ENCODE measurements at regions not wholly inside any gene's neighbourhood (a gene's known extent, or its start where the extent isn't known, plus 50 kb on each side); places are given as distances from the start of the nearest gene placed in this dataset.

DNA sequence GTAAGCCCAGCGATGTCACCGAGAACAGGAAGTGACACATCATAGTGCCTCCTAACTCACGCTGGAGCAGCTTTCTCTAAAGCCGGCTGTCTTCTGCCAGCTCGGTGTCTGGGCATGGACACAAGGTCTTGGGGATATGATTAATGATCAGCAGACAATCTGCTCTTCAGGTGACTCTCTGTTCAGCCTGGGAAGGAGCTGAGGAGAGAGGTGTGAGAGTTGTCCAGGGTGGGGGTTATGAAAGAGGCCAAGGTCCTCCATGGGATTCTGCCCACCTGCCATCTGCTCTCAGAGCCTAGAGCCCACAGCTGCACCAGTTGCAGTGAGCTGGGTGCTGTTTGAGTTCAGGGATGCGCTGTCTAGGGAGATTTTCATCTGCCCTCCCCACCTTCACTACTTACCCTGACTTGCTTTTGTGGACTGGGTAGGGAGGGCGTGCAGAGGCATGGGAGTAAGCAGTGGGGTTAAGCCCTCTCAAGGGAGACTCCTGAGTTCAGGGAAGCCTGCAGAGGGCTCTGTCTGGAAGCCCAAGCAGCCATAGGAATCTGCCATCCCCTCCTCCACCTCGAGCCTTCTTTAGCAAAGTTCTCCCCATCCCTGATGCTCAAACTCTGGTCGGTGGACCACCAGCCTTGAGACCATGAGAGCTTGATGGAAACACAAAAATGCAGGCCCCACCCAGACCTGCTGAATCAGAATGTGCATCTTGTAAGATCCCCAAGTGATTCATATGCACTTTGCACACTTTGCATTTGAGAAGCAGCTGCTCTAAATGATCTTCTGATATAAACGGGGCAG lies 539.7 kb downstream of the RFC3 start:
- Histone ChIP-seq H3K4me3 (replicated peaks; ENCODE audit: low read depth, low read length) (no peak overlapping the region), H3K36me3 (ENCODE audit: control insufficient read depth, insufficient read depth, low read length) (no peaks in the 10 kb centered on the region), H3K27me3 (replicated peaks; ENCODE audit: control insufficient read depth, insufficient read depth, low read length) (no peaks in the 10 kb centered on the region)
- TF ChIP-seq, protein P1, sequence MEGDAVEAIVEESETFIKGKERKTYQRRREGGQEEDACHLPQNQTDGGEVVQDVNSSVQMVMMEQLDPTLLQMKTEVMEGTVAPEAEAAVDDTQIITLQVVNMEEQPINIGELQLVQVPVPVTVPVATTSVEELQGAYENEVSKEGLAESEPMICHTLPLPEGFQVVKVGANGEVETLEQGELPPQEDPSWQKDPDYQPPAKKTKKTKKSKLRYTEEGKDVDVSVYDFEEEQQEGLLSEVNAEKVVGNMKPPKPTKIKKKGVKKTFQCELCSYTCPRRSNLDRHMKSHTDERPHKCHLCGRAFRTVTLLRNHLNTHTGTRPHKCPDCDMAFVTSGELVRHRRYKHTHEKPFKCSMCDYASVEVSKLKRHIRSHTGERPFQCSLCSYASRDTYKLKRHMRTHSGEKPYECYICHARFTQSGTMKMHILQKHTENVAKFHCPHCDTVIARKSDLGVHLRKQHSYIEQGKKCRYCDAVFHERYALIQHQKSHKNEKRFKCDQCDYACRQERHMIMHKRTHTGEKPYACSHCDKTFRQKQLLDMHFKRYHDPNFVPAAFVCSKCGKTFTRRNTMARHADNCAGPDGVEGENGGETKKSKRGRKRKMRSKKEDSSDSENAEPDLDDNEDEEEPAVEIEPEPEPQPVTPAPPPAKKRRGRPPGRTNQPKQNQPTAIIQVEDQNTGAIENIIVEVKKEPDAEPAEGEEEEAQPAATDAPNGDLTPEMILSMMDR (IDR thresholded peaks at IDR 0.05; ENCODE audit: insufficient read depth, low read length, poor library complexity, severe bottlenecking) = no peak
- no peak for DNase-seq (ENCODE audit: extremely low read depth, insufficient read length)

- DNase-seq (ENCODE audit: extremely low read depth, insufficient read length) = no peak
- TF ChIP-seq, protein P1 (IDR thresholded peaks at IDR 0.05; ENCODE audit: insufficient read depth, low read length, poor library complexity, severe bottlenecking) = no peak
- Histone ChIP-seq H3K4me3 (replicated peaks; ENCODE audit: low read depth, low read length) (no peak overlapping the region), H3K27me3 (replicated peaks; ENCODE audit: control insufficient read depth, insufficient read depth, low read length) (no peaks in the 10 kb centered on the region), H3K36me3 (ENCODE audit: control insufficient read depth, insufficient read depth, low read length) (no peaks in the 10 kb centered on the region)
These were observed 541.0 kb downstream of the RFC3 start for GRCh38 chr13:34358811-34359513.

GRCh38 chr13:34360702-34361101 lies 542.8 kb downstream of the RFC3 start:
- TF ChIP-seq, protein P1 (IDR thresholded peaks at IDR 0.05; ENCODE audit: insufficient read depth, low read length, poor library complexity, severe bottlenecking) = no peak
- no peak overlapping the region for H3K4me3 ChIP-seq (replicated peaks; ENCODE audit: low read depth, low read length)
- no peak for DNase-seq (ENCODE audit: extremely low read depth, insufficient read length)
- H3K27me3 ChIP-seq (replicated peaks; ENCODE audit: control insufficient read depth, insufficient read depth, low read length) = no peaks in the 10 kb centered on the region
- no peaks in the 10 kb centered on the region for H3K36me3 ChIP-seq (ENCODE audit: control insufficient read depth, insufficient read depth, low read length)

- no peak for DNase-seq (ENCODE audit: extremely low read depth, insufficient read length)
- TF ChIP-seq, protein P1 (IDR thresholded peaks at IDR 0.05; ENCODE audit: insufficient read depth, low read length, poor library complexity, severe bottlenecking) = no peak
- H3K4me3 ChIP-seq (replicated peaks; ENCODE audit: low read depth, low read length) = no peak overlapping the region
- no peaks in the 10 kb centered on the region for H3K27me3 ChIP-seq (replicated peaks; ENCODE audit: control insufficient read depth, insufficient read depth, low read length)
- H3K36me3 ChIP-seq (ENCODE audit: control insufficient read depth, insufficient read depth, low read length) = no peaks in the 10 kb centered on the region
These were observed 543.6 kb downstream of the RFC3 start for GRCh38 chr13:34361560-34361959.

- no peaks in the 10 kb centered on the region for H3K36me3 ChIP-seq (ENCODE audit: control insufficient read depth, insufficient read depth, low read length)
- H3K4me3 ChIP-seq (replicated peaks; ENCODE audit: low read depth, low read length) = no peak overlapping the region
- H3K27me3 ChIP-seq (replicated peaks; ENCODE audit: control insufficient read depth, insufficient read depth, low read length) = no peaks in the 10 kb centered on the region
- TF ChIP-seq, protein P1 (IDR thresholded peaks at IDR 0.05; ENCODE audit: insufficient read depth, low read length, poor library complexity, severe bottlenecking) = no peak
- no peak for DNase-seq (ENCODE audit: extremely low read depth, insufficient read length)
These were observed 545.3 kb downstream of the RFC3 start for GRCh38 chr13:34363266-34363665.
